ENCODE measurements at regions not wholly inside any gene's neighbourhood (a gene's known extent, or its start where the extent isn't known, plus 50 kb on each side); places are given as distances from the start of the nearest gene placed in this dataset.

DNA sequence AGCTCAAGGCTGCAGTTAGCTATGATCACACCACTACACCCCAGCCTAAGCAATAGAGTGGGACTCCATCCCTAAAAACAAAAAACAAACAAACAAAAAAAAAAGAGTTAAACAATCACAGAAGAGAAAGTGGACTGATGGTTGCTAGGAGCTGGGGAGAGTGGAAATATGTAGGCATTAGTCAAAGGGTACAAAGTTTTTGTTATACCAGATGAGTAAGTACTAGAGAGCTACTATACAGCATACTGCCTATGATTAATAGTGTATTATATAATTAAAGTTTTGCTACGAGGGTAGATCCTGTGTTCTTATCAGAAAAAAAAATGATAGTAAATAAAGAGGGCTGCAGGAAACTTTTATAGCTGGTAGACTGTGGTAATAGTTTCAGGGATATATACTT, 538.6 kb downstream of the ELAVL2 start:
- TF ChIP-seq, protein P1, sequence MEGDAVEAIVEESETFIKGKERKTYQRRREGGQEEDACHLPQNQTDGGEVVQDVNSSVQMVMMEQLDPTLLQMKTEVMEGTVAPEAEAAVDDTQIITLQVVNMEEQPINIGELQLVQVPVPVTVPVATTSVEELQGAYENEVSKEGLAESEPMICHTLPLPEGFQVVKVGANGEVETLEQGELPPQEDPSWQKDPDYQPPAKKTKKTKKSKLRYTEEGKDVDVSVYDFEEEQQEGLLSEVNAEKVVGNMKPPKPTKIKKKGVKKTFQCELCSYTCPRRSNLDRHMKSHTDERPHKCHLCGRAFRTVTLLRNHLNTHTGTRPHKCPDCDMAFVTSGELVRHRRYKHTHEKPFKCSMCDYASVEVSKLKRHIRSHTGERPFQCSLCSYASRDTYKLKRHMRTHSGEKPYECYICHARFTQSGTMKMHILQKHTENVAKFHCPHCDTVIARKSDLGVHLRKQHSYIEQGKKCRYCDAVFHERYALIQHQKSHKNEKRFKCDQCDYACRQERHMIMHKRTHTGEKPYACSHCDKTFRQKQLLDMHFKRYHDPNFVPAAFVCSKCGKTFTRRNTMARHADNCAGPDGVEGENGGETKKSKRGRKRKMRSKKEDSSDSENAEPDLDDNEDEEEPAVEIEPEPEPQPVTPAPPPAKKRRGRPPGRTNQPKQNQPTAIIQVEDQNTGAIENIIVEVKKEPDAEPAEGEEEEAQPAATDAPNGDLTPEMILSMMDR (IDR thresholded peaks at IDR 0.05; ENCODE audit: low read depth, low read length, poor library complexity, severe bottlenecking): no peak
- no peak for TF ChIP-seq EZH2phosphoT487 (IDR thresholded peaks at IDR 0.05; ENCODE audit: borderline replicate concordance, low read length)

Measured in DOHH2 (cell line).